Superior temporal gyrus (tissue), 1 donor: ENCODE measurements at regions not wholly inside any gene's neighbourhood (a gene's known extent, or its start where the extent isn't known, plus 50 kb on each side); places are given as distances from the start of the nearest gene placed in this dataset.

Source experiments
- DNase-seq: peaks from one replicate; pipeline ENCODE4 v3.0.0-alpha.2; 2016; ENCODE audit errors: extremely low spot score

DNA sequence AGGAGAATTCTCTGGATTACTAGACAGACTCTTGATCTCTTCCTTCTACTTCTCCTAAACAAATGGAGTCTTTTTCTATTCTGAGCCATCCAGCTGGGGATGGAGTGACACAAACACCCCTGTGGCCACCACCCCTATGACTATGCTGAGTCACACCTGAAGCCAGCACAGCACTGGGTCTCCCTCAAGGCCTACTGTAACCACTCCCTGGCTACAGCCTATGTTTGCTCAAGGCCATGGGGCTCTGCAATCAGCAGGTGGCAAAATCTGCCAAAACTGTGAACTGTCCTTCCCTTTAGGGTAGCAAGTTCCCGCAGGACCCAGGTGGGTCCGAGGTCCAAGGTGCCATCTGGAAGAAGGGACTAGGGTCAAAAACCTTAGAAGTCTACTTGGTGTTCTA is 132.3 kb downstream of the TINAG start:
- no peak for DNase-seq

DNA sequence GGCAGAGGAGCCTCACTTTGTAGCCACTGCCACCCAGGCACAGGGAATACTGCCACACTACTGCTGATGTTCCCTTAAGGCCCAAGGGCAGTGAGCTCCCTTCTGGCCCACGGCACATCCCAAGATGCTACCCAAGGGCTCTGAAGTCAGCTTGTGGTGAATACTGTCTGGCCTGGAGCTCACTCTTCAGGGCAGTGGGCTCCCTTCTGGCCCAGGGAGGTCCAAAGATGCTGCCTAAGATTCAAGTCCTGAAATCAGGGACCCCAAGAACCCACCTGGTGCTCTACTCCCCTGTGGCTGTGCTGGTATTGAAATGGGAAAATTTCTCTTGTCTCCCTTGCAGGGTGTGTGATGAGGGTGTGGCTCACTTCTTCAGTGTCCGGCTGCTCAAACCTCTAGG is 132.8 kb downstream of the TINAG start:
- no peak for DNase-seq

DNA sequence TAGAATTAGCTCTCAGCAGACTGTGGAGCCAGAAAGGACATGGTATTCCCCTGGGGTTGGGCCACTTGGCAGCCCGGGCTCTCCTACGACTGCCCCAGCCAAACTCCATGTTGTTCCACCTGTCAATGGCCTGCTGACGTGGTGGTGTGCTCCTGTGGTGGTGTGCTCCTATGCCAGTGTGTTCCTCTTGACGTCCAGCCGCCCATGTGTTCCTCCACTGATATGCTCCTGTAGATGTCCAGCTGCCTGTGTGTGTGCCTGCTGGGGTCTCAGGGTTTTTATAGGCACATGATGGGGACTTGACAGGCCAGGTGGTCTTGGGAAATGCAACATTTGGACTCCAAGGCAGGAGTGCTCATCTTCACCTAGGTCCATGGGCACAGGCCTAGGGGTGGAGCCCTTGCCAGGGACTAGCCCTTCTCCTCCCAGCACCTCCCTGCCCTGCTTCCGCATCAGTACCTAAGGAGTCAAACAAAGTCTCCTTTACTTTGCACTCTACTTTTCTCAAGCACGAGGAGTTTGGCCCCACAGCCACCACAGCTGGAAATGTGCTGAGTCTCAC is 133.5 kb downstream of the TINAG start:
- no peak for DNase-seq

GRCh38 chr6:54445207-54445606 is 137.0 kb downstream of the TINAG start:
- no peak for DNase-seq

GRCh38 chr6:54448617-54449016 is 140.4 kb downstream of the TINAG start:
- DNase-seq, result no peak

GRCh38 chr6:54451516-54451915 is 143.3 kb downstream of the TINAG start:
- no peak for DNase-seq

DNA sequence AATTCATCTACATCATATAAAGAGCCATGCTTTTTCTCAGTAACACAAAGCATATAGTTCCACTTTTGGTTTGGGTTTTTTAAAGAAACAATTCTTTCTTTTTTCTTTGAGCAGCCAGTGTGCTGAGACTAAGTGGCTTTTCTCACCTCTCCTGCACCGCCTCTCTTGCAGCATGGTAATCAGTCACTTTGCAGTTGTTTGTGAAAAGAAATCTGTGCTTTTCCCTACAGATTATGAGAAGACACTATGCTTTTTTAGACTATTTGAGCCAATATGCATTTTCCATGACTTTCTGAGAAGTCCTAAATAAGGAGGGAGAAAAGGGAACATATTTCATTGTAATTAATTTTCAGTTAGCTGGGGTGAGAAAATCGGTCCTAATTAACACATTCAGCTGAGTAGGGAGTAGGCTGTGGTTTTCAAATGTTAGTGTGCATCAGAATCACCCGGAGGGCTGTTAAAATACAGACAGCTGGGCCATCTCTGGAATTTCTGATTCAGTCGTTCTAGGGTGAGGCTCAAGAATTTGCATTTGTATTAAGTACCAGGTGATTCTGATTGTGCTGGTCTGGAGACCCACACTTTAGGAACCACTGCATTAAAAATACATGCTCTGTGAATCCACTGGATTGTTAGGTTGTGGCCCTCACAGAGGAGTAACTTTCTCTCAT is 155.2 kb downstream of the TINAG start:
- no peak for DNase-seq

DNA sequence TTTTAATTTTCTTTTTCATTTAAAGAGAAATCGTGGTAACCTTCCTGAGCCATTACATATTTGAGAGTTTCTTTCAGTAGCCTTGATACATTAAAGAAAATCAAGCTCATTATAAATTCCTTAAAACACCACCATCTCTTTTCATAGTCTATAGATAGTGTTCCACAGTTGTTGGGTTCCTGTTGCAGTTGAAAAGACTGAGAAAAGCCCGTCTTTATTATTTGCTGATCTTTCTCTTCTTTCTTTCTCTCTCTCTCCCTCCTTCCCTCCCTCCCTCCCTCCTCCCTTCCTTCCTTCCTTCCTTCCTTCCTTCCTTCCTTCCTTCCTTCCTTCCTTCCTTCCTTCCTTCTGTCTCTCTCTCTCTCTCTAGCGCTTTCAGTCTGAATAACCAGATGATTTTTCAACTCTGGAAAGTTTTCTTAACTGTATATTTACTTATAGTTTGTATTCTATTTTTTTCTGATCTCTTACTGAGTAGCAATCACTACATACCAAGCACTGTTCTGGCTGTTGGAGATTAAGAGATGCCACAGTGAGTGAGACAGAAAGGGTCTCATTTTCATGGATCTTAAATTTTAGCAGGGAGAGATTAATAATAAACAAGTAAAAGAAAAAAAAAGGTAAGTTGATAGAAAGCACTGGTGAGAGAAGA is 157.5 kb downstream of the TINAG start:
- no peak for DNase-seq

DNA sequence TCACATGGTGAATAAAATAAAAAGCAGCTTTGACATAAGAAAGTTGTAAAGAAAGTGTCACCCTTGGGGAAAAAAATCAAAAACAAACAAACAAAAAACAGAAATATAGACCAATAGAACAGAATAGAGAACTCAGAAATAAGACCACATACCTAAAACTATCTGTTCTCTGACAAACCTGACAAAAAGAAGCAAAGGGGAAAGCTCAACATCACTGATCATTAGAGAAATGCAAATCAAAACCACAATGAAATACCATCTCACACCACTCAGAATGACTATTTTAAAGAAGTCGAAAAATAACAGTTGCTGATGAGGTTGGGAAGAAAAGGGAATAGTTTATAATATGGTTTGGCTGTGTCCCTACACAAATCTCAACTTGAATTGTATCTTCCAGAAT is 159.1 kb downstream of the TINAG start:
- DNase-seq, result no peak

DNA sequence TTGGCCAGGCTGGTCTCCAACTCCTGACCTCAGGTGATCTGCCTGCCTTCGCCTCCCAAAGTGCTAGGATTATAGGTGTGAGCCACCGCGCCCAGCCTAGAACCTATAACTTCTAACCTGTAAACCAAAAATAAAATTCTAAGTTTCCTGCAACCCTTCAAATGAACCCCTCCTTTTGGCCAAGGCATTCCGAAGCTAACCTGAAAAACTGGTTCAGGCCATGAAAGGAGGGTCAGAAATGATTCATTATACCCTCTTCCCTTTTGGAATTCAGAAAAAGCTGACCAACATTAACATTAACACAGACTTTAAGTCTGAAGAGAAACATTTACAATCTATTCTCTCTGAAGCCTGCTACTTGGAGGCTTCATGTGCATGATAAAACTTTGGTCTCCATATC is 165.1 kb downstream of the TINAG start:
- DNase-seq, result no peak

DNA sequence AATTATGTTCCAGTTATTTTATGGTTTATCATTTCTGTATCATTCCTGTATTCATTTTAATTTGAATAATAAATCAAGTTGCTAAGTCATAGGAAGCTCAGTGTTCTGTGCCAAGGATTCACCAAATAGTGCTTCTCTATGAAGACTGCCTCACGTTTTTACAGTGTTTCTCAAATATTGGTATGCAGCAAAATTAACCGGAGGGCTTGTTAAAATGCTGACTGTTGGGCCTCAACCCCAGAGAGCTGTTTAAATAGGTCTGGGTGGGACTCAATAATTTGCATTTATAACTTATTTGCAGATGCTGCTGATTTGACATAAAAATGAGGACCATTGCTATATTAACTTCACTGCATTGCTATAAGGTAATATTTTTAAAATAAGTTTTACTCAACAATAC is 166.7 kb downstream of the TINAG start:
- no peak for DNase-seq

GRCh38 chr6:54481091-54481490 is 172.8 kb downstream of the TINAG start:
- no peak for DNase-seq

GRCh38 chr6:54491431-54491830 is 183.2 kb downstream of the TINAG start:
- DNase-seq, result no peak

DNA sequence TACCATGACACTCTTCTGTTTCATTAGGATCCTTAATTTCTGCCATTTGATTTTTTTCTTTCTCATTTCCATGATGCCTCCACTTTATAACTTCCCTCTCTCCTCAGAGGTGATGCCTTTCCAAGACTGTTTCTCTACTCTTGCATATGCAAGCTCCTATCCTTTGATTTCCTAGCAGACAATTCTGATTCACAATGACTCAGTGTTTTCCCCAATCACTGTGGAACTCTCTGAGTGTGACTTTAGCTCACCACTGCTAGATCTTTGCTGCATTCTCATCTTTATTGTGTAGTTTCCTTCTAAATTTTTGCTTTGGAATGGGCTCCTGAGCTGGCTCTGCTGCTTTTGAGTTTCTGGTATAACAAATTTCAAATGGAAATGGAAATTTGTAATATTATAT is 184.9 kb downstream of the TINAG start:
- no peak for DNase-seq

- no peak for DNase-seq
Measured at GRCh38 chr6:54503144-54503543, 194.9 kb downstream of the TINAG start.

- no peak for DNase-seq
Measured at GRCh38 chr6:54515013-54515412, 206.8 kb downstream of the TINAG start.

DNA sequence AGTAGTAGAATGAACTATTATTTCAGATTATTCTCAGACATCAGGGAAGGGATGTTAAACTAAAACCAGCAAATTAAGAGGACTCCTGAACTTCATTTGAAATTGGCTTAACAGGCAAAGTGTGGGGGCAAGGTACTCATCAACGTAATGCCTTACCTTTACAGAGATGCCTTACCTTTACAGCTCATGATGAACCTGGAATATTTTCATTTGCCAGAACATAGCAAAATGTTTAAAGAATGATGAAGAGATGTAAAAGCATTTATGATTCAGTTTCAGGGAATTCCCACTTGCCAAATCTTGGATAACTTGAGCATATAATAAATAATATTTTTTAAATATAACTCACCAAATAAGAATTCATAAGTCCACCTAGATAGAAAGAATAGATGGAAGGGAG is 207.5 kb downstream of the TINAG start:
- DNase-seq, result no peak

- no peak for DNase-seq
Measured at GRCh38 chr6:54516321-54516720, 208.1 kb downstream of the TINAG start.

GRCh38 chr6:54519161-54519560 is 210.9 kb downstream of the TINAG start:
- no peak for DNase-seq

- DNase-seq, result no peak
Measured at GRCh38 chr6:54525731-54526130, 217.5 kb downstream of the TINAG start.

DNA sequence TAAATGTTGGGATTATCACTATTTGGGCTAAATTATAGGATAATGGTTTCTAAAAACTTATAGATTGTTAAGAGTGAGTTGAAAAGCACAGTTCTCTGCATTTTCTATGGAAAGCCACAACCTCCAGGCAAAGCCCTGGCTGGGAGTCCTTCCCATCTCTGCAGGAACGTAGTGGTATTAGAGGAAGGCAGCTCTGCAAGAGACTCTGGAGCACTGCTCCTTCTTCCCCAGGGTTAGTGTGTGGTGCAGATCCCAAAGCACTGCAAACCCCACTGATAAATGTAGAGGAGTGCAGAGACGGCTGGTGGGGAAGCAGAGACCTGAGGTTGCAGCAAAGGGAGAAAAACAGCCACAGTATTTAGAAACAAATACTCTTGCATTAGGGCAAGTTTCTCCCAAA is 225.3 kb downstream of the TINAG start:
- no peak for DNase-seq

GRCh38 chr6:54535568-54535967 is 227.3 kb downstream of the TINAG start:
- DNase-seq, result no peak

DNA sequence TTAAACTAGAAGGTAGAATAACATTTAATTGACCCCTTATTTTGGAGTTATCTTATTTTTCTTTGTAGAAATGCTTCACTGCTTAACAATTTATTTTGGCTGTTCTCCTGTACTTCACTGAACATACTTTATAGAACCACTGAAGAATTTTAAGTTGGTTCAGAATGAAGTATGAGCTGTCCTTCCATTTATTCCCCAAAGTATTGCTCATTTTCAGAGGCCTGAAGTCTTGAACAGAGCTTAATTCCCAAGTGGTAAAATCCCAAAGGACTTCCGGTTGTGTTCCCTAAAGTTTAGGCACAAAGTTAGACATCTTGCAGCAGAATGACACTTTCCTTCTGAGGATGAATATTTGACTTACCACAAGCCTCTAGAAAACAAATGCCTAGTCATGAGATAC is 233.3 kb downstream of the TINAG start:
- DNase-seq, result no peak

DNA sequence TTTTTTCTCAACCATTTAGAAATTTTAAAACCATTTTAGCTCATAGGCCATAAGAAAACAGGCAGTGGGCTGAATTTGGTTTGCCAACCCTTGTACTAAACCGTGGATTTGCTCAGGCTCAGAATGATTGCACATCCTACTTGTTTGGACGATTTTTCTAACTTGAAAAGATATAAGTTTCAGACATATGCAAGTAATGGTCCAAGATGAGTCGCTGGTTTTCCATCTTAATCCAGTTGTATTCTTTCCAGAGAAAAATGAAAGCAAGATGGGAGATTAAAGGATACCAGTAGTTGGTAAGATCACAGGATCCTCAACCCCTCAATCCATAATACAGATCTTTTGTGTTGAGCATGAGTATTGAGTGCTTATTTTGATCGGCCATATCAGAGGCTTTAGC is 250.9 kb downstream of the TINAG start:
- DNase-seq, result no peak
